HG02763 (cell line): ENCODE measurements at regions not wholly inside any gene's neighbourhood (a gene's known extent, or its start where the extent isn't known, plus 50 kb on each side); places are given as distances from the start of the nearest gene placed in this dataset.

Source experiments
- ATAC-seq: cut with Tn5 transposase; IDR thresholded peaks from one replicate; pipeline ENCODE4 v1.9.1; 2021; ENCODE audit warnings: mild to moderate bottlenecking, moderate library complexity; ENCODE audit not compliant: unreplicated experiment

DNA sequence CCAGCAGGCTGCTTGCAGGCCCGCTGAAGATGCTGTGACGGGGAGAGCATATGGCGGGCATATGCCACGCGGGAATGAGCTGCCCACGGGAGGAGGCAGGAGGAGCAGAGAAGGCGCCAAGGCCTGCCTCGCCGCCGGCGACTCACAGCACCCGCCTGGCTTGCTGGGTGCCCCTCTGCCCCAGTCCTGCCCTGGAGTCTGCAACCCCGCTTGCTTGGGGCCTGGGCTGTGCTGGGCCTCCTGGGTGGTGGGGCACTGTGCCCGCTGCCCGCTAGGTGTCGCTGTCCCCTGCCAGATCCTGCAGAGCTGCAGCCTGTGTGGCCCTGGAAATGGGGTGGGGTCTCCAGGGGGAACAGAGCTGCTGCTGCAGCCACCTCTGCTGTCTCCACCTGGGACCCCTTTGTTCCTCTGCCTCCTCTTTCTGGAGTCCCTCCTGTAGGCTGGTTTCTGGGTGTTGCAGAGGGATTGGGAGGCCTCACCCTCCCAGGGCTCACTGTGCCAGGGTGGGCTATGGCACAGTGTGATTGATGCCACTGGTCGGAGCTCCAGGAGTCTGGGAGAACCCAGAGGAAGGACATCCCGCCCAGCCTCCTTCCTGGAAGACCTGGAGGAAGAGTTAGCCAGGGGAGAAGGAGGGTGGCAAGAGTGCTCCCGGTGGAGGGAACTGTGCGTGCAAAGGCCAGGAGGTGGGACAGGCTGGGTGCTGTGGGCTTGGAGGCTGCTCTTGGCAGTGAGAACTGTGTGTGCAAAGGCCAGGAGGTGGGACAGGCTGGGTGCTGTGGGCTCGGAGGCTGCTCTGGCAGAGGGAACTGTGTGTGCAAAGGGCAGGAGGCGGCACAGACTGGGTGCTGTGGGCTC is 141.0 kb upstream of the CIBAR2 start:
- no peak for ATAC-seq

DNA sequence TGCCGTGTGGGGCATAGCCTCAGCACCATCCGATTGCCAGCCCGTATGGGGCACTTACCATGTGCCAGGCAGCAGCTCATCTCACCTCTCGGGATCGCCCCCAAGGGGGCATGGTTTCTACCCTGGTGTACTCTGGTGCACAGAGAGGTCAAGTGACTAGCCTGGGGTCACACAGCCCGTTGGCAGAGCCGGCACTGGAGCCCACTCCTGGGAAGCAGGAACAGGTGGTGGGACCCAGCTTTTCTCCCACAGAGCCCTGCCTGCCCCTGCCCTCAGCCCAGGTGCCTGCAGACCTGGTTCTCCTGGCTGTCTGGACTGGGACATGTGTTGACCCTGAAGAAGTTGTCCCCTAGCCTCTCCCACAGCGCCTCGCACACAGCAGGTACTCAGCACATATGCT is 141.8 kb upstream of the CIBAR2 start:
- no peak for ATAC-seq

DNA sequence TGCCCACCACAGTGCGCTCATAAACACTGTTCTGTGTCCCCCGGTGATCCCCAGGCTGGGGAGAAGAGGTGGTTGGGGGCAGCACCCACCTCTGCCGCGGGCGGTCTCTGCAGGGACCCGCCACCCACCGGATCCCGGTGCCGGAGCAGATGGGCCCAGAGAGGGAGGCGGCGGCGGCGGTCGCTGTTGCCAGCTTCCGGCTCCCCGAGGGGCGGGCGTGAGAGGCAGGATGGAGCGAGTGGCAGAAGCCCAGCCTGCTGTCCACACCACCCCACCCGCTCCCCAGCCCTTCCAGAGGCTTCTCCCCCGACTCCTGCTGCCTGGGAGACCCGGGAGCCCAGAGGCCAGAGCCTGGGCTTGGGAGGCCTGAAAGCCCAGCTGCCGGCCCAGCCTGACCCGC is 142.6 kb upstream of the CIBAR2 start:
- no peak for ATAC-seq

GRCh38 chr16:85255777-85256176 is 143.5 kb upstream of the CIBAR2 start:
- no peak for ATAC-seq

DNA sequence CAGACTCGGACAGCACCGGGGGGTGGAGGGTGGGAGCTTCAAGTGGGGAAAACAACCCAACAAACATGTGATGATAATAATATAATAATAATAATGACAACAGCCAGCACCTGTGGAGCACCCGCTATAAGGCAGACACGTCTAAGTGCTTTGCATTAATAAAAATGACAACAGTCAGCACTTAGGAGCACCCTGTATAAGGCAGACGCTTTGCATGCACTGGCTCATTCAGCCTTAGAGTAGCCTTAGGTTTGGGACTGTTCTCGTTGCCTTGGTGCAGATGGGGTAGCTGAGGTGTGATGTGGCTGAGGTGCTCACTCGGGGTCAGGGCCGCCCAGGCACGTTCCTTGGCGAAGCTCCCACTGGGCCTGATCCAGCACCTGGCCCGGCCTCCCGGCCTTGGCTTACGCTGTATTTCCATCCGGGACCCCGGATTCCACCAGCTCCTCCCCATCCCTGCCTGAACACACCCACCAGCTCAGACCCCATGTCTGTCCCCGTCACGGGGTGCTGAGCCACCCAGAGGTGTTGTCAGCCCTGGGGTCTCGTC is 144.0 kb upstream of the CIBAR2 start:
- no peak for ATAC-seq

GRCh38 chr16:85257483-85257882 is 145.2 kb upstream of the CIBAR2 start:
- ATAC-seq = no peak

DNA sequence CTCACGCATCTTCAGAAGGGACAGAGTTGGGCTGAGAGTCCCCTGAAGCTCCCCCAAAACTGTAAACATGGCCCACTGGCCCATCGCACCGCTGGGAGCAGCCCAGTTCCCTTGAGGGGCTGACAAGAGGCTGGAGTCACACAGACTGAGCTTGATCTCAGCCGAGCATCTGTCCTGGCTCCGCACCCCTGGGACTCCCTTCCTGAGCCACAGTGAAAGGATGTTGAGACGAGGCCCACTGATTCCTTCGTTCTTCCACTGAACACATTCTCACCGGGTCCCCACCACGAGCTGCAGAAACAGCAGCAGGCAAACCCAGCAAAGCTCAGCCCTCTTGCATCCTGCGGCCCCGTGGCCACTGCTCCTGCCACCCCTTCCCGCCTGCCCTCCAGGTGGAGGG is 145.9 kb upstream of the CIBAR2 start:
- ATAC-seq = no peak

- ATAC-seq = no peak
These were observed 146.4 kb upstream of the CIBAR2 start for GRCh38 chr16:85258629-85259028.

GRCh38 chr16:85259115-85259831 is 147.0 kb upstream of the CIBAR2 start:
- no peak for ATAC-seq

GRCh38 chr16:85259832-85260167 is 147.5 kb upstream of the CIBAR2 start:
- no peak for ATAC-seq

DNA sequence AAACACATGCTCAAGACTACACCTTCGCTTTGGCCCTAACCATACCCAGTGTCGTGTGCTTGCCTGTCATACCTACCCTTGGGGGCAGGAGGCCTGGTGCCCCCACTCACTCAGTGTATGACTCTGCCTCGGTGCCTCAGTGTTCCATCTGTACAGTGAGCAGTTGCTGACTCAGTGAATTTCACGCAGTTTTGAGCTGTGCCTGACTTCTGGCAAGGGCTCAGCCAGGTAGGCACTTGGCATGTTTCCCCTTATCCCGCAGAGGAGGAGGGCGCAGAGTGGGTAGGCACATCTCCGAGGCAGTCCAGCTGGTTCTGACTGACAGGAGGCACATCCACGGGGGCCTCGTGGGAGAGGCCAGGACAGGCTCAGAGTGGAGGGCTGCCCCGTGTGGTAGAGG is 148.9 kb upstream of the CIBAR2 start:
- ATAC-seq = no peak

DNA sequence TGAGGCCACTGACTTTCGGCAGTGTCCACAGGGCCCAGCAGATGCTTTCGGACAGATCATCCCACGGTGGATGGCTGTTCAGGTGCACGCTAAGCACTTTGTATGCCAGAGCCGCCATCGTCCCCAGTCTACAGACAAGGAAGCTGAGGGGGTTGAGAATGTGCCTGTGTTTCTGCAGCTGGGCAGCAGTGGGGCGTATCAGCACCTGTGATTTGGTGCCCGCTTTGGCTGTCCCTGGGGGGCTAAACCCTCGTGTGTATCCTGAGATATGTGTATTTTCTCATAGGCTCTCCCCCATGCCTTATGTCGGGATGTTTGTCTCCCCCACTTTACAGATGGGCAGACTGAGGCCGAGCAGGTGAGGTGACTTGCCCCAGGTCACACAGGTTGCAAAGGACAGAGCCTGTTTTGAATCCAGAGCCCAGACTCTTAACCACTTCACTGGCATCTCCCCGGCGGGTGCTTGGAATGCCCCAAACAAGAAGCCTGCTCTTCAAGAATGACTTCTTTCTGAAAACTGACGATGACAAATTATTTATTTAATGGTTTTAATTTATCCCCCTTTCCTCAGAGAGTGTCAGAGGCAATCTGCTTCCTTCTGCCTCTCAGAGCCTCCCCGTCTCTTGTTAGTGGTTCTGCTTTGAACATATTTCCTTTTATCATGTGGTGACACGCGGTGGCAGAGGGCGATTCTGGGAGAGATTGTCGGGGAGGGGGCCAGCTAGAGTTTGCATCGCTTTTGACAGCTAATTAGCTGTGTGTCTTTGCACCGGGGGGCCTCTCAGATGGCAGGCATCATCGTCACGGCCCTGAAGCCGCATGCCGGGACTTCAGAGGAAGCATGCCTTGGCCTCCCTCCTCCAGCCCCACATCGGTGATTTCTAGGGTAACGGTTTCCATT is 149.6 kb upstream of the CIBAR2 start:
- ATAC-seq = no peak

GRCh38 chr16:85262558-85263238 is 150.4 kb upstream of the CIBAR2 start:
- no peak for ATAC-seq

DNA sequence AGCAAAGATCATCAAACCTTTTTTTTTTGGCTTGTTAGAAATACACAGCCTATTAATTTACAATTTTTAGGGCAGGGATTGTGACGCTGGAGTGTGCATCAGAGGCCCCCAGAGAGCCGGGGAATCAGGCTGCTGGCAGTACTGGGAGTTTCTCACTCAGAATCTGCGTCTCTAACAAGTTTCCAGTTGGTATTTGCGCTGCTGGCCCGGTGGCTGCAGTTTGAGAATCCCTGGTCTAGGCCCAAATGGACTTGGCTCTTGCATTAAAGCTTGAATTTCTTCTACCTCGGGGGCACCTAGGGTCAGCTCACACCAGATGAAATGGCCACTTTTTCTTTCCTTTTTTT is 150.9 kb upstream of the CIBAR2 start:
- ATAC-seq = no peak

DNA sequence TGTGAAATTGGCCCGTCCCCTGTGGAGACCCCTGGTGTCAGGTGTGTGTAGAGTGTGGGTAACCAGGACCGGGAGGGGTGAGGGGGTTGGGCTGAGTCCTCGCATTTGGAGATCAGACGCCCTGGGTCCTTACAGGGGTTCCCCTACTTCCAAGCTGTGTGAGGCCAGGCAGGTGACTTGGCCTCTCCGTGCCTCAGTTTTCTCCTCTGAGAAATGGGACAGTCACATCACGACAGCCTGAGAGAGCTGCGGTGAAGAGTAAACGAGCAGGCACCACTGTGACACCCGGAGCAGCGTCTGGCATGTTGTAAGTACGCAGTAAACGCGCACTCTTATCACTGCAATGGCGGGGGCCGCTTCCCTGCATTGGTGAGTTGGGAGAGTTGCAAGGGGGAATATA is 152.5 kb upstream of the CIBAR2 start:
- ATAC-seq = no peak

GRCh38 chr16:85265161-85265784 is 153.0 kb upstream of the CIBAR2 start:
- ATAC-seq = no peak

DNA sequence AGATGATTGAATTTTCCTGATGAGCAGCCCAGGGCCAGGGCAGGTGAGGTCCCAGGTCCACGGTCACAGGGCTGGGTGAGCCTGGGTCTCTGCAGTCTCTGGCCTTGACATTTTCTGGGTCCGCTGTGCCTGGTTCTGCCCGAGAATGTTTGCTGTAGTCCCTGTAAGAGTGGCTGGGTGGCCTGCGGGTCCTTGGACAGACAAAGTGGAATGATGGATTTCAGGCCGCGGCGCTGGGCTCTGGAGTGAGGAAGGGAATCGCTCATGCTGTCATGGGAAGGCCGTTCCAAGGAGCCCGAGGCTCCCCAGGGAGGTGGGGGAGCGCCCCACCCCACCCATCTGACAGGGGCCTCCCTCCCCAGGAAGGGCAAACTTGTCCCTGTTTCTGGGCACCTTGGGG is 153.5 kb upstream of the CIBAR2 start:
- ATAC-seq = no peak

- no peak for ATAC-seq
These were observed 154.6 kb upstream of the CIBAR2 start for GRCh38 chr16:85266857-85267256.

DNA sequence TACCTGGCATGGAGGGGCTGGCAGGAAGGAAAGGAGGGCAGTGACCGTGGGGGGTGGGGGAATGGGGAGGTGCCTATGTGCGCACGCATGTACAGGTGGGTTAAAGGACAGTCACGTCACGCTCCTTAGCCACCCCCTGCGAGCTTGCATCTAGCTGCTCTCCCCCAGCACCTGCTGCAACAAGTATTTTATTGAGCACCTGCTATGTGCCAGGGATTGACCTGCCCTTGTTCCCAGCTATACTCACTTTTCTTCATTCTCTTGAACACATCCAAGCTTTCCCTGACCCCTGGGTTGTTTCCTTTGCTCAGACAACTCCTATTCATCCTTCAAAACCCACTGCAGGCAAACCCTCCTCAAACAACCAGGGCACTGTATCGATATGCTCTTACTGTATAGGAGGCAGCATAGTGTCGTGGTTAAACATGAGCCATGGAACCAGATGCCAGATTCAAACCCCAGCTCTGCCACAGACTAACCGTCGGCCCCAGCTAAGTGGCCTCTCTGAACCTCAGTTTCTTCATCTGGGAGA is 155.2 kb upstream of the CIBAR2 start:
- no peak for ATAC-seq

DNA sequence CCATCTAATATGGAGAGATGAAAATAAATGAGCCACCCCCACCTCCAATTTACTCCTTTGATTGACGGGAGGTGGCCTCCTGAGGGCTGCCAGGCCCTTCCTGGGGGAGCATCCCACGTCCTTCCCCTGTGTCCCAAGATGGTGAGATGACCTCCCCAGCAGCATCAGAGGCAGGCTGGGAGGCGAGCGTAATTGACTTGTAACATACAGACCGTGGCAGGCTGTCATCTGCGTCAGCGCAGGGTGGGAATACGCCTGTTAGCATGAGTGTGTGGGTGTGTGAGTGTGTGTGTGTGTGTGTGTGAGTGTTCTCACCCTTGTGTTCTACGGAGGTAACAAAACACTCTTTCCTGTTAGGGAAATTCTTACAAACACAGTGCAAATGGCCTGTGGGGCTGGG is 156.9 kb upstream of the CIBAR2 start:
- no peak for ATAC-seq
